ENCODE measurements at regions not wholly inside any gene's neighbourhood (a gene's known extent, or its start where the extent isn't known, plus 50 kb on each side); places are given as distances from the start of the nearest gene placed in this dataset.

GRCh38 chr2:180461761-180462160, 454.7 kb upstream of the CWC22 start:
- TF ChIP-seq CTCF (conservative IDR thresholded peaks at IDR 0.05 in 1 of 2, IDR thresholded peaks at IDR 0.05 in 1 of 2; ENCODE audit: extremely low read depth in 1 of 2, insufficient read depth in 1 of 2, low read depth in 1 of 2, low read length in 2 of 2) = no peak
- TF ChIP-seq EZH2 (IDR thresholded peaks at IDR 0.05; ENCODE audit: borderline replicate concordance, low read length) = no peak

All from mammary epithelial cell (primary cell).